Kidney epithelial cell (primary cell): ENCODE measurements at regions not wholly inside any gene's neighbourhood (a gene's known extent, or its start where the extent isn't known, plus 50 kb on each side); places are given as distances from the start of the nearest gene placed in this dataset.

Experiments
- DNase-seq: peaks from one replicate; pipeline ENCODE4 v3.0.0-alpha.2; 2010; ENCODE audit warnings: low read depth
- H3K27me3 ChIP-seq: 2 replicates; pipeline ENCODE4 v1.6.0; 2011; ENCODE audit warnings: low read length; ENCODE audit not compliant: control insufficient read depth, insufficient read depth
- H3K36me3 ChIP-seq: 2 replicates; pipeline ENCODE4 v1.5.1; 2011; ENCODE audit warnings: low read length; ENCODE audit not compliant: control insufficient read depth, insufficient read depth
- H3K4me3 ChIP-seq: 2 replicates; pipeline ENCODE4 v1.5.1; 2011; ENCODE audit warnings: low read depth, mild to moderate bottlenecking, control low read depth, low read length
- CTCF ChIP-seq: IDR thresholded peaks from 2 replicates; pipeline ENCODE4 v1.5.1; 2011; ENCODE audit warnings: mild to moderate bottlenecking, moderate library complexity, low read length, control low read depth, inconsistent platforms; ENCODE audit not compliant: insufficient read depth, poor library complexity, severe bottlenecking

GRCh38 chr5:93193431-93194347 lies 387.3 kb downstream of the NR2F1-AS1 start:
- no peak overlapping the region for H3K4me3 ChIP-seq
- no peak for DNase-seq
- TF ChIP-seq CTCF: no peak
- H3K27me3 ChIP-seq: no peaks in the 10 kb centered on the region
- no peaks in the 10 kb centered on the region for H3K36me3 ChIP-seq

- H3K4me3 ChIP-seq: no peak overlapping the region
- no peak for TF ChIP-seq CTCF
- no peaks in the 10 kb centered on the region for H3K36me3 ChIP-seq
- no peaks in the 10 kb centered on the region for H3K27me3 ChIP-seq
- DNase-seq: no peak
Observed at GRCh38 chr5:93192683-93193082, 388.3 kb downstream of the NR2F1-AS1 start.

GRCh38 chr5:93192087-93192486 lies 388.9 kb downstream of the NR2F1-AS1 start:
- Histone ChIP-seq H3K4me3 (no peak overlapping the region), H3K36me3 (no peaks in the 10 kb centered on the region), H3K27me3 (no peaks in the 10 kb centered on the region)
- DNase-seq: peak; percentile 92
- no peak for TF ChIP-seq CTCF

- no peak for DNase-seq
Observed at GRCh38 chr5:93191035-93191817, 389.8 kb downstream of the NR2F1-AS1 start.

GRCh38 chr5:93189707-93190120 lies 391.3 kb downstream of the NR2F1-AS1 start:
- no peaks in the 10 kb centered on the region for H3K36me3 ChIP-seq
- TF ChIP-seq CTCF: no peak
- no peaks in the 10 kb centered on the region for H3K27me3 ChIP-seq
- no peak overlapping the region for H3K4me3 ChIP-seq
- DNase-seq: peak; percentile 98

More at GRCh38 chr5:93191035-93191817, 389.8 kb downstream of the NR2F1-AS1 start:
- no peak for TF ChIP-seq CTCF
- Histone ChIP-seq H3K36me3 (no peaks in the 10 kb centered on the region), H3K4me3 (no peak overlapping the region), H3K27me3 (no peaks in the 10 kb centered on the region)
